ENCODE measurements at regions not wholly inside any gene's neighbourhood (a gene's known extent, or its start where the extent isn't known, plus 50 kb on each side); places are given as distances from the start of the nearest gene placed in this dataset.

GRCh38 chr7:31456646-31457368, 57.1 kb upstream of the ITPRID1 start:
- DNase-seq, result no peak

- DNase-seq, result no peak
Observed at GRCh38 chr7:31457551-31457950, 56.3 kb upstream of the ITPRID1 start.

GRCh38 chr7:31458203-31458602, 55.7 kb upstream of the ITPRID1 start:
- DNase-seq, result no peak

GRCh38 chr7:31462636-31463035, 51.3 kb upstream of the ITPRID1 start:
- no peak for DNase-seq

Data from NCI-H1436 (cell line).